ENCODE measurements at regions not wholly inside any gene's neighbourhood (a gene's known extent, or its start where the extent isn't known, plus 50 kb on each side); places are given as distances from the start of the nearest gene placed in this dataset.
A peak's percentile ranks its signal among the peaks of the same experiment; 100 is the strongest.
"Not testable (repeated sequence)": the region's sequence is repeated elsewhere in the genome, so short reads cannot be mapped to it uniquely, and the experiment has no call there.

DNA sequence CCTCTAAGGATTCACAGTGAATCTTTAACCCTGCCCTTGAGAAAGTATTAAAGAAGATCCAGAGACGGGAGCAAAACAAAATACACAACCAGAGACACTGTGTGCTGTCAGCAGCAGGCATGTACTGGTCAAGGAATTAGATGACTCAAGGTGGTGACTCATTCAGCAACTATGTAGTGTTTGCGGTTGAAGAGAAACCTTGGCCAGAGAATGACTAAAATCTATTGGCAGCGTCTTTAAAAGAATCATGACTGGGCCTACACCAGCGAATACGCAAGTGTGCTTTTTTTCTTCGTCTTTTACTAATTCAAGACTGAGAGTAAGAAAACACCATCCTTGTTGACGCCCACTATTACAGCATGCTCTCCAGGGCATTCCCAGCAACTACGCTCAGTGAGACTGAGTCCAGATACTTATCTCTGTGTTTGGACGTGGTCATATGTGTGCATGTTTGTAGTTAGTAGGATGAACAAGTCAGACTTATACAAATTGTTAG, 72.4 kb upstream of the BACH2 start:
- Histone ChIP-seq H3K9me3 (0 out of 2 replicates have a peak, but pooled peaks cover 2% of the 10 kb centered on the region), H3K36me3 (no peaks in the 10 kb centered on the region), H3K4me3 (no peak overlapping the region), H3K27me3 (no peaks in the 10 kb centered on the region)
- peak; percentile 81 for DNase-seq

DNA sequence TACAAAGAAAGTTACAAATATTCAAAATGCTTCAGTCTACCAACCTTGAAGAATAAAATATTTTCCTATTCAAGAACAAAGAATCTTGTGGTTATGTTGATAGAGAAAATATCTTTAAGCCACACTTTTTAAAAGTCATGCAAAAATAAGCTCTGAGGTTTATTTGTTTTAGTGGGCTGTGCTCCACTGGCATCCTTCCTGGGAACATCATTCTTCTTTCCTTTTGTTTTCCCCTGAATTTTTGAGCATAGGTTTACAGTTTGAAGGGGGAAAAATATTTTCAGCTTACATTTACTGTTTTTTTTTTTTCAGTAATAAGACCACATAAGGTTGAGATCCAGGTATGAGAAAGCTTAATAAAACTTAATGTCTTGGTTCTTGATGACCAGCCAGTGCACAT, 72.0 kb upstream of the BACH2 start:
- Histone ChIP-seq H3K4me3 (no peak overlapping the region), H3K27me3 (no peaks in the 10 kb centered on the region), H3K9me3 (0 out of 2 replicates have a peak, but pooled peaks cover 2% of the 10 kb centered on the region), H3K36me3 (no peaks in the 10 kb centered on the region)
- DNase-seq, result peak; percentile 48

DNA sequence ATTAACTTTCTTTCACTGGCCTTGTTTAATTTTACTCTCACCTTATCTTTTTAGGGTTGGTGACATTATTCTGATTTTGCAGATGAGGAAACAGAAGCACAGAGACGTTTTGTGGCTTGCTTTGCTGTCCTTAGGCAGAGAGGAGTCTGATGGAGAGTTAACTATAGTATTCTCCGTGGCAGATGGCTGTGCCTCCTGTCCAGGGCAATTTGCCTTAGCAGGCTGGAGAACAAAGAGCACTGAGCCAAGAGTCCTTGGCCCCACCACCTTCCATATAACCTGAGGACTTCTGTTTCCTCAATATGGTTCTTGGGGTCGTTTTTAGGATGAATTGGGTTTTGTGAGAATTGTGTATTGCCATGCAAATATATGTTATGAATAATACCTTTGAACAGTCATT, 71.4 kb upstream of the BACH2 start:
- no peaks in the 10 kb centered on the region for H3K27me3 ChIP-seq
- no peak overlapping the region for H3K4me3 ChIP-seq
- no peaks in the 10 kb centered on the region for H3K36me3 ChIP-seq
- no peak for DNase-seq
- 0 out of 2 replicates have a peak, but pooled peaks cover 2% of the 10 kb centered on the region for H3K9me3 ChIP-seq

DNA sequence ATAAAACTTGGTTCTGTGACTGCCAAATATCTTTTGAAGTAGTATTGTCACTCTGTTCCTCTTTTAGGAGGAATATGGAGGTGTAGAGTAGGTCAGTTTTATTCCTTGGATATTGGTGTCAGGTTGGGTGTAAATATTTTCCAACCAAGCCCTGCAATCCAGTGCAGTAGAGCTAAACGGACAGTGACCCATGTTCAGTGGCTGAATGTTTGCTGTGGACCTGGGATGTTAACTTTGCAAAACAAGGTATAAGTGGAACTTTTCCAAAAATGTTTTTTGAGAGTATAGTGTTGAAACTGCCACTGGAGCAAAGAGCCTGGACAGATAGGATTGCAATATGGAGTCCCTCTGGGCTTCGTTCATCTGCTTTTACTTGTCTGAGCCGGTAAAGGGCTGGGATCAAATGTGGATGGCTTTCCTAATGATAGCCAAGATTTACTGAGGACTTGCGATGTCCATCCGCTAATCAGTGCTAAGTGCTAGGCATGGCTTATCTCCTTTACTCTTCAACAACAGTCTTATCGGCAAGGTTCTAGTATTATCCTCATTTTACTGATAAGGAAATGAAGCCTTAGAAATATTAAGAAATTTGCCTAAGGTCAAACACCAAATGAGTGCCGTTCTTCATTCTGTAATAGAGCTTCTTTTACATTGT, 69.0 kb upstream of the BACH2 start:
- H3K36me3 ChIP-seq, result no peaks in the 10 kb centered on the region
- H3K27me3 ChIP-seq, result no peaks in the 10 kb centered on the region
- no peak for DNase-seq
- 0 out of 2 replicates have a peak, but pooled peaks cover 2% of the 10 kb centered on the region for H3K9me3 ChIP-seq
- H3K4me3 ChIP-seq, result no peak overlapping the region

DNA sequence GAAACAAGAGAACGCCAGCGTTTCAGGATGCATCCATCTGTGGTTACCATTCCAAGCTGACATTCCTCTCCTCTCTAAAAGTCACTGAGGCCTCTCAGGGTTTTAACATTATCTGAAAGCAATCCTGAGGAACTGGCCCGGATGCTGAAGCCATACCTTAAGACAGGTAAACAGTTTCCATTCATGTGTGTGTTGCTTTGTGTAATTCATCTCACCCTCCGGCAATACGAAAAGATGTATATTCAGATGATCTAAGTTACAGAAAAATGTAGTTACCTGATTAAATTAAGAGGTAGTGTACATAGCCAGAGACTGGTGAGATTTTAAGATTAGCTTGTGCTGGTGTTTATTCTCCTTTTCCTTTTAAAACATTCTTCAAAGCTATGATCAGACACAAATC, 68.4 kb upstream of the BACH2 start:
- no peak for DNase-seq
- H3K4me3 ChIP-seq, result no peak overlapping the region
- H3K9me3 ChIP-seq, result 0 out of 2 replicates have a peak, but pooled peaks cover 2% of the 10 kb centered on the region
- no peaks in the 10 kb centered on the region for H3K36me3 ChIP-seq
- no peaks in the 10 kb centered on the region for H3K27me3 ChIP-seq

DNA sequence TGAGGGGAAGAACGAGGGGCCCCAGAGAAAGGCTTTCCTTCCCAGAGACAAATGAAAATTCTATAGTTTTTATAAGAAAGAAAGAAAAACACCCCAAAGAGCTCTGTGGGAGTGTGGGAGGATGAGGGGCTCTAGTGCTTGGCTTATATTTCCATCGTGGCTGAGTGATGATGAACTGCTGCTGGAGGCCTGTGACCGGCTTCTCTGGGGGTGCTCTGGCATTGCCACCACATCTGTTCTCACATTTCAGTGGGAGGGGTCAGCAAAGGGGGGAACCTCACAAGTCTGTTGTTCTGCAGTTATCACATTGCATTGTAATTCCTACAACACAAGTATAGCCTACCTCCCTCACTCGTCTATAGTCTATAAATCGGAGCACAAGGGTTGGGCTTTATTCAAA, 67.6 kb upstream of the BACH2 start:
- DNase-seq, result no peak
- no peaks in the 10 kb centered on the region for H3K36me3 ChIP-seq
- 0 out of 2 replicates have a peak, but pooled peaks cover 2% of the 10 kb centered on the region for H3K9me3 ChIP-seq
- no peak overlapping the region for H3K4me3 ChIP-seq
- no peaks in the 10 kb centered on the region for H3K27me3 ChIP-seq

DNA sequence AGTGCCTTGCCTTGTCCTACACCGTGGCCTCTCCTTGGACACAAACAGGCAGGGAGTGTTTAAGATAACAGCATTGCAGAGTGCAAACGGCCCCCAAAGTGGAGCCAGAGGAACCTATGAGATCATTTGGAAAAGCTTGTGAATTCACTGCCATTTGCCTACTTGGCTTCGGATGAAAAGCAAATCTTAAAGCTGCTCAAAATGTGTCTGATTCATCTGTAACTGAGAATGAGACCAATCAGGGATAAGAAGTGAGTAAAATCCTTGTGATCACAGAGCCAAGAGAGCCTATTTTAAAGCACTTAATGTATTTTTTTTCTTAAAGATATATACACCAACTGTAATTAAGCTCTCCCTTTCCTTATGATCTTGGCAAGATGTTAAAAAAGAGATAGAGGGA, 65.7 kb upstream of the BACH2 start:
- Histone ChIP-seq H3K36me3 (no peaks in the 10 kb centered on the region), H3K9me3 (0 out of 2 replicates have a peak, but pooled peaks cover under 1% of the 10 kb centered on the region), H3K4me3 (no peak overlapping the region), H3K27me3 (no peaks in the 10 kb centered on the region)
- peak; percentile 68 for DNase-seq

DNA sequence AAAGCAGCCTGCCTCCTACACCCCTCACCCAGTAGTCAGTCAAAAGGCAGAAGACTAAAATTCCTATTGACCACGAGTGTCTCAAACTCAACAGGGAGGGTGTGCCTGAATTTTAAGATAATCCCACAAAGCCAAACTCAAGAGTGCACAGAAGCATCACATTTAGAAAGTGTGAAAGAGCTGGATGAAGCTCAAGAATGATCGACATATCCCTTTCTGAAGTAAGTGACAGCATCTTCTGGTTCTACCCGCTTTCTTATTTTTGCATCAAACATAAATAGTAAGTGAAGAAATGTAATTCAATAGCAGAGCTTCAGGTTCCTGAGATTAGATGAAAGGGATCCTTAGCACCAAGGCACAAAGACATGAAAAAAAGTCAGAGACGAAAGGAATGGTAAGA, 64.5 kb upstream of the BACH2 start:
- no peak overlapping the region for H3K4me3 ChIP-seq
- no peak for DNase-seq
- H3K36me3 ChIP-seq, result no peaks in the 10 kb centered on the region
- no peaks in the 10 kb centered on the region for H3K9me3 ChIP-seq
- H3K27me3 ChIP-seq, result no peaks in the 10 kb centered on the region

DNA sequence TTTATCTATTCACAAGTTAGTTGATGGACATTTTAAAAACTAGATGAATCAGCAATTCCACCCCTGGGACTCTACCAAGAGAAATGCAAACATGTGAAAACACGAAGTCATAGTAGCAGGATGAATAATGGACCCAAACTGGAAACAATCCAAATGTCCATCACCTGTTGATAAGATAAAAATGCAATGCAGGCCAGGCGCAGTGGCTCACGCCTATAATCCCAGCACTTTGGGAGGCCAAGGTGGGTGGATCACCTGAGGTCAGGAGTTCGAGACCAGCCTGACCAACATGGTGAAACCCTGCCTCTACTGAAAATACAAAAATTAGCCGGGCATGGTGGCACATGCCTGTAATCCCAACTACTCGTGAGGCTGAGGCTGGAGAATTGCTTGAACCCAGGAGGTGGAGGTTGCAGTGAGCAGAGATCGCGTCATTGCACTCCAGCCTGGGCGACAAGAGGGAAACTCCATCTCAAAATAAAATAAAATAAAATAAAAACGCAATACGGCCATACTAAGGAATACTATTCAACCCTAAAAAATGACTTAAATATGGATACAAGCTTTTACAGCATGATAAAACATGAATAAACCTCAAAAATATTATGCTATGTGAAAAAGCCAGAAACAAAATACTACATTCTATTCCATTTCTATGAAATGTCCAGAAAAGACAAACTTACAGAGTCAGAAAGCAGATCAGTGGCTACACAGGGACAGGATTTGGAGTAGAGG, 61.6 kb upstream of the BACH2 start:
- not testable (repeated sequence) for DNase-seq, H3K27me3 ChIP-seq, H3K9me3 ChIP-seq, H3K4me3 ChIP-seq, H3K36me3 ChIP-seq

DNA sequence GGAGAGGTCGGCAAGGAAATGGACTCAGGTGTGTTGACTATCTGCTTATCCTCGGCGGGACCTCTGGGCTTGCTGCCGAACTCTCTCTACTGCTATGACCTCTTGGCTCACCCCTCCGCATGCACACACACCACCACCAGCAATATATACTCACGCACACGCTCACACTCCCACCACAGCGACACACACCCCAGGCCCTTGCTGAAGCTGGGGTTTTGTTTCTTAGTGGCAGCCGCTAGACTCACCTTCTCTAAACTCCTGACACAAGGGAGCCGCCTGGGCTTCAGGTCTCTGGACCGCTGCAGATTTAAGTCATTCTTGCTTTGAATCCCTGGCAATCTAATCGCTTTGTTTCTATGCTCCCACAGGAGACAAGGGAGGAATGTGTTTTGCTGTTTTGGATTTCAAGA, 59.4 kb upstream of the BACH2 start:
- Histone ChIP-seq H3K36me3 (no peaks in the 10 kb centered on the region), H3K4me3 (no peak overlapping the region), H3K9me3 (no peaks in the 10 kb centered on the region), H3K27me3 (no peaks in the 10 kb centered on the region)
- no peak for DNase-seq

DNA sequence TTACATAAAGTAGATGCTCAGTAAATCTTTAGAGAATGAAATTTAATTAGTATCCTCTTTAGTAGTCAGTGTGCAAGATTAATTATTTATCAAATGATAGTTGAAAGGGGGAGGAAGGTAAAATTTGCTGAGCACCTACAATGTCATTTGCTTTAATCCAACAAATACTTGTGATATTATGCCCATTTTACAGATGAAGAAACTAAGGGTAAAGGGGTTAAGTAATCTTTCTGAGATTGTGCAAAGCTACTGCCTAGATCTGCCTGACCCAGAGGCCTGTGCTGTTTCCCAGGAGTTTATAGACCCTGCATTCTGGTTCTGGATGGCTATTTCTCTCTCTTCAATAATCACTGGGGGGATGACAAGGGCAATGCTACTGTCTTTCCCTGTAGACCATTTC, 58.3 kb upstream of the BACH2 start:
- Histone ChIP-seq H3K36me3 (no peaks in the 10 kb centered on the region), H3K9me3 (no peaks in the 10 kb centered on the region), H3K4me3 (no peak overlapping the region), H3K27me3 (no peaks in the 10 kb centered on the region)
- no peak for DNase-seq

DNA sequence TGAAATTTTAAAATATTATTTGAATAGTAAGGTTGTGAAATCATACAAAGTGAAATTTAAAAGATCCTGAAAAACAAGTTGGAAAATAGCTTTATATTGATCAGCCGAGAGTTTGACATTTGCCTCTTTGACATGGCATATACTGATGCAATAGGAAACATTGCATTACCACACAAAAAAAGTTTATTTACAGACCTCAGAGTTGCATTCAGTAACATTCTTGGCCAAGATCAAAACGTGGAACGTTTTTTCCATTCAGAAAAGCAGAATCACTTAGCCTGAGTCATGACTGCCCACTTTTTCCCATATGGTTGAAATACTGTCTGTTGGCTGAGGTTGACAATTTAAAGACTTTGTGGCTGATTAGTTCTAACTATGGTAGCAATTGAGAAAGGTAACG, 55.1 kb upstream of the BACH2 start:
- H3K27me3 ChIP-seq, result no peaks in the 10 kb centered on the region; the same call in 1 of the 2 replicates
- no peaks in the 10 kb centered on the region for H3K9me3 ChIP-seq
- no peak for DNase-seq
- H3K4me3 ChIP-seq, result no peak overlapping the region
- H3K36me3 ChIP-seq, result no peaks in the 10 kb centered on the region

DNA sequence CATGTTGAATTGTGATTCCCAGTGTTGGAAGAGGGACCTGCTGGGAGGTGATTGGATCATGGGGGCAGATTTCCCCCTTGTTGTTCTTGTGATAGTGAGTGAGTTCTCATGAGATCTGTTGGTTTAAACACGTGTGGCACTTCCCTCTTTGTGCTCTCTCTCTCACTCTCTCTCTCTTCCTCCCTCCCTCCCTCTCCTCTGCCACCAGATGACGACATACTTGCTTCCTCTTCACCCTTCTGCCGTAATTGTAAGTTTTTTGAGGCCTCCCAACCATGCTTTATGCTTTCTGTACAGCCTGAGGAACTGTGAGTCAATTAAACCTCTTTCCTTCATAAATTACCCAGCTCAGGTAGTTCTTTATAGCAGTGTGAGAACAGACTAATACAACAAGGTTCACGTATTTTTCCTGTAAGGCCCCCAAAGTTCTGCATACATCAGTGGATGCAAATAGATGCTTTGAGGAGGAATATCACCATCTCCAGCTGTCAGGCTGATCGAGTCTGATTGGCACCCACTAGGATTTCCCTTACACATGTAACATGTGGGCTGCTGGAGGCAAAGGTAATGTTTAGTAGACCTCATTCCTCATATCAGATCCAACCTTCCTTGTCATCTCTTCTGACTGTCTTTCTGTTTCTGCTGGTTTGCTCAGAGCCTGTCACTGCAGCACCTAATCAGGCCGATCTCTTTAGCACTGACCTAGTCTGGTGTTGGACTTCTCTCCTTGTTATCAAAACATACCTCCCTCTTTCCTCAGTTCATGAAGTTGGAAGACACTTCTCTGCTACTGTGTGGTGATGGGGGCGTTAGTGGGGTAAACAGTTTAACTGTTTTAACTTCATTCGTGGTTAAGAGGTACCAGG, 54.3 kb upstream of the BACH2 start:
- no peak for DNase-seq
- Histone ChIP-seq H3K27me3 (peaks cover 6% of the 10 kb centered on the region; the same call in 1 of the 2 replicates), H3K36me3 (no peaks in the 10 kb centered on the region), H3K9me3 (no peaks in the 10 kb centered on the region), H3K4me3 (no peak overlapping the region)

DNA sequence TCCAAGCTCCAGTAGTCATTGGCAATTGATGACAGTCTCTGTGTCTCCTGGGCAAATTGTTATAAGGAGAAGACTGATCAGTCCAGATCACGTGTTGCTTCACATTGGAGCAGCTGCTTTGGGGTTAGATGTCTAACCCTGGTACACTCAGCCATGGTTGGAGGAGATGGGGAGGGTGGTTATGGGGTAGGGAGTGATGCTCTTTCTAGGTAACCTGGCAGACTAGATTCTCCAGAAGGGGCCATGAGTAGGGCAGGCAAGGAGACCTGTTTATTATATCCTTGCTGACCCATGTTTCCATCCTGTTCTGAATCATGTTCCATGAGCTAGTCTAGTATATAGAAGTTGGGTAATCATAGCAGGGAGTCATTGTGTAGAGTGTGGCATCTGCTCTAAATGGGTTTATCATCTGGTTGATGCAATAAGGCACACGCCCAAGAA, 50.8 kb upstream of the BACH2 start:
- no peak for DNase-seq
- peaks cover 22% of the 10 kb centered on the region; the same call in 1 of the 2 replicates for H3K27me3 ChIP-seq
- H3K36me3 ChIP-seq, result no peaks in the 10 kb centered on the region
- H3K9me3 ChIP-seq, result no peaks in the 10 kb centered on the region
- no peak overlapping the region for H3K4me3 ChIP-seq

DNA sequence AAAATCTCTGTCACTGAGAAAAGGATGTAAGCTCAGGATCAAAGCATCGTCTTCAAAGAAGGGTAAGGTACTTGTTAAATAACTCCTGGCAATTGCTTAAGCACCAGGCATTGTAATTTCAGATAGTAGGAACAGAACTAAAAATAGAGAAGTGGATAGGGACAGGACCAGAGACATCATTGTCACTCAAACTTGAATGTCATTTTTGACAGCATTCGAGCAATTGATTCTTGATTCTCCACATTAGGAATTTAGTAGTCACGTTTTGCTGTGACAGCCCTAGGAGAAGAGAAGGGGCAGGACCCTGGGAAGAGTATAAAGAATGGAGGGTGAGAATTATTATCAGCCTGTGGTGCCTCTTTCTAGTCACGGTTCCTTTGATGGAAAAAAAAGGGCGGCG, 50.1 kb upstream of the BACH2 start:
- H3K27me3 ChIP-seq, result peaks cover 22% of the 10 kb centered on the region; the same call in 1 of the 2 replicates
- H3K36me3 ChIP-seq, result no peaks in the 10 kb centered on the region
- no peak overlapping the region for H3K4me3 ChIP-seq
- H3K9me3 ChIP-seq, result no peaks in the 10 kb centered on the region
- DNase-seq, result no peak

Data from MG63 (cell line).